Stomach (tissue), 4 donors: ENCODE measurements at regions not wholly inside any gene's neighbourhood (a gene's known extent, or its start where the extent isn't known, plus 50 kb on each side); places are given as distances from the start of the nearest gene placed in this dataset.

Experiments used
- CTCF ChIP-seq, 7 experiments: fragments of 450-650 bp in 4 of 7; fragments of 200-600 bp in 3 of 7; sonication (generic) in 3 of 7; IDR thresholded peaks; one replicate each; pipeline ENCODE4 v1.5.1; 2016 to 2019; ENCODE audit warnings: antibody characterized with exemption in 7 of 7, control low read depth in 2 of 7, mild to moderate bottlenecking in 1 of 7
- POLR2A ChIP-seq, 4 donors: fragments of 450-650 bp; IDR thresholded peaks; one replicate each; pipeline ENCODE4 v1.6.1; 2016; ENCODE audit warnings: antibody characterized with exemption in 4 of 4, control low read depth in 2 of 4, mild to moderate bottlenecking in 1 of 4, moderate library complexity in 1 of 4
- POLR2AphosphoS5 ChIP-seq, 3 donors: sonication (generic); formaldehyde crosslinking; IDR thresholded peaks; one replicate each; pipeline ENCODE4 v1.6.1; 2016; ENCODE audit warnings: antibody characterized with exemption in 3 of 3

- TF ChIP-seq CTCF (IDR thresholded peaks at IDR 0.05): no peak
- TF ChIP-seq POLR2A (IDR thresholded peaks at IDR 0.05): no peak
- no peak for TF ChIP-seq POLR2AphosphoS5 (IDR thresholded peaks at IDR 0.05)
These were observed 82.9 kb upstream of the RNF152 start for GRCh38 chr18:61975526-61976326.
